ENCODE measurements at regions not wholly inside any gene's neighbourhood (a gene's known extent, or its start where the extent isn't known, plus 50 kb on each side); places are given as distances from the start of the nearest gene placed in this dataset.

DNA sequence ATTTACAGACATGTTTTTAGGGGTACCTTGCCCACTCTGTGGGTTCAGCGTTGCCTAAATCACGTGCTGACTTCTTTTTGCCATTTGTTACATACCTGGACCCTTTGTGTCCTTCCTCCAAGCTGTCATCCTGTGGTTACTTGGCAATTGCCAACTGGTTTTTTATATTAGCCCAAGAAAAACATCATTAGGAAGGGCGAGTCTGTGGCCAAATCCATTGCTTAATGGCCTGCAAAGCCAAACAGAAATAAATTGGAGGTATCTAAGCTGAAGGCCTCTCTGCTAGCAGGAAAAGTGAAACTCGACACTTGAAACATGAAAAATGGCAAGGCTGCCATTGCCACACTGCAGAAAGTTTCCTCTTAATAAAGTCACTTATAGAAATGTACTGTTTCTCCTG, 190.4 kb downstream of the NUAK1 start:
- Mint-ChIP-seq H3K4me1 (no peaks in the 10 kb centered on the region), H3K27me3 (peaks cover 2% of the 10 kb centered on the region), H3K36me3 (ENCODE audit: low read depth) (no peaks in the 10 kb centered on the region), H3K4me3 (no peak overlapping the region), H3K9me3 (no peaks in the 10 kb centered on the region), H3K27ac (no peak overlapping the region)
- POLR2A ChIA-PET, result no interaction called here
- CTCF ChIA-PET, result no interaction called here
- DNase-seq, result no peak

DNA sequence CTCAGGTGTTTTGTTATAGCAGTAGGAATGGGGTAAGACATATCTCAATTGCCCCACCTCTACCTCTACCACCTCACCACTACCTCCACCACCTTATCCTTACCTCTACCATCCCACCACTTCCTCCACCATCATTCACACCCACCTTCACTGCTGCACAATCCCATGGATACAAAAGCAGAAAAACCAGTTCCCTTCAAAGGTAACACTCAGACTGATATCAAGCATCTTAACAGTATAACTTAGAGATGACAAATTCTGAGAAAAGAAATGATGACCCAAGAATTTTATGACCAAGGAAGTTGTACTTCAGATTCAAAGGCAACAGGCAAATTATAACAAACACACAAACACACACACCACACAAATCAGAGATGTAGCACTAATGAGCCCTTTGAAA, 189.4 kb downstream of the NUAK1 start:
- Mint-ChIP-seq H3K4me1 (no peaks in the 10 kb centered on the region), H3K36me3 (ENCODE audit: low read depth) (no peaks in the 10 kb centered on the region), H3K4me3 (no peak overlapping the region), H3K9me3 (no peaks in the 10 kb centered on the region), H3K27ac (no peak overlapping the region), H3K27me3 (peaks cover 2% of the 10 kb centered on the region)
- ChIA-PET CTCF (no interaction called here), POLR2A (no interaction called here)
- DNase-seq, result no peak

GRCh38 chr12:105951732-105952131, 187.0 kb downstream of the NUAK1 start:
- Mint-ChIP-seq H3K27me3 (no peaks in the 10 kb centered on the region), H3K36me3 (ENCODE audit: low read depth) (no peaks in the 10 kb centered on the region), H3K4me1 (no peaks in the 10 kb centered on the region), H3K9me3 (no peaks in the 10 kb centered on the region), H3K4me3 (no peak overlapping the region), H3K27ac (no peak overlapping the region)
- CTCF ChIA-PET, result no interaction called here
- POLR2A ChIA-PET, result no interaction called here
- no peak for DNase-seq

DNA sequence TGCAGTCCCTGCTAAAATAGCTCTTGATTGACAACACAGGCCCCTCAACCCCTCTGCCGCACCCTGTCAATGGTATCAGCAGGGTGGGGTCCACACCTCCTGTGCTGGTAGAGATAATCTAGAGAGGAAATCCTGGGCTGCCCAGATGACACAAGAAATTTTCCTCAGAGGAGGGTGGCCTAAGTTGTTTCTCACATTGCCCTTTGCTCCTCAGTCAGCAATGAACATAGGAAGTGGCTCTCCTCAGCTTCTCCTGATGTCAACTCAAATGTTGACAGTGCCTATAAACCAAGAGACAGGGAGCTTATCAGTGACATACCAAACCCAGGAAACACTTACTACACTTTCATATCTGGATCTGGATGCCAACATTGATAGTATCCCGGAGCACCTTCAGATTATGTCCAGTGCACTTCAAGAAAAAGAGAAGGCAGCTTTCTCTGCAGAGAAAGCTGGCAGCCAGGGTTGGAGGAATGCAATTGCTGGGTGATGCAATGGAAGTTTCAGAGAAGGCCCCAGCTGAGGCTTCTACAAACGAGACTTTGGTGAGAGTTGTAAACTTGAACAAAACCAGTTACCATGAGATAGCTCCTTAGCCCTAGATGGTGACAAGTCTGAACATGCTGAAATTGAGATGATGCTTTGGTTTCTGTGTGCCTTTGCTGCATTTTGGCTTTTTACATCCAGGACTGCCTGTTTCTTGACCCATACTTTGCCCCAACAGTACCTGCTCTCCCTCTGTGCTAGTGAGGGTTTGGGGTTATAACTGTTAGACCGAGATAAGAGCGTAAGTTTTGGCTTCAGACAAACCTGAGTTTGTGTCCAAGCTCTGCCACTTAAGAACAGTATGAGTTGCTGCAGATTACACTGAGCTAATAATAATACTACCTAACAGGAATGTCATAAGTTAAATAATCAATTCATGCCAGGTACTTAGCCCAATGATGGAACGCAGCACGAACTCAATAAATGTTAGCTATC, 183.5 kb downstream of the NUAK1 start:
- H3K9me3 Mint-ChIP-seq, result no peaks in the 10 kb centered on the region

GRCh38 chr12:105955976-105956375, 182.8 kb downstream of the NUAK1 start:
- Mint-ChIP-seq H3K4me1 (no peaks in the 10 kb centered on the region), H3K36me3 (ENCODE audit: low read depth) (no peaks in the 10 kb centered on the region), H3K9me3 (no peaks in the 10 kb centered on the region), H3K27me3 (no peaks in the 10 kb centered on the region), H3K4me3 (no peak overlapping the region), H3K27ac (no peak overlapping the region)
- CTCF ChIA-PET, result interaction anchor here (1.2 kb wide), 1 partner anchor 9 kb away, joined by 3 read pairs; no protein-coding TSS in a partner anchor
- DNase-seq, result no peak
- POLR2A ChIA-PET, result no interaction called here

More for the DNA sequence above, 183.5 kb downstream of the NUAK1 start:
- POLR2A ChIA-PET, result no interaction called here
- no peak for DNase-seq
- Mint-ChIP-seq H3K4me3 (no peak overlapping the region), H3K27ac (no peak overlapping the region), H3K4me1 (no peaks in the 10 kb centered on the region), H3K36me3 (ENCODE audit: low read depth) (no peaks in the 10 kb centered on the region), H3K27me3 (no peaks in the 10 kb centered on the region)
- CTCF ChIA-PET, result interaction anchor here (1.2 kb wide), 1 partner anchor 10 kb away, joined by 3 read pairs; no protein-coding TSS in a partner anchor

GRCh38 chr12:105956662-105957457, 181.9 kb downstream of the NUAK1 start:
- CTCF ChIA-PET, result interaction anchor here (1.1 kb wide), 1 partner anchor 17 kb away, joined by 3 read pairs; no protein-coding TSS in a partner anchor
- Mint-ChIP-seq H3K4me1 (no peaks in the 10 kb centered on the region), H3K27ac (no peak overlapping the region), H3K36me3 (ENCODE audit: low read depth) (no peaks in the 10 kb centered on the region), H3K4me3 (no peak overlapping the region), H3K9me3 (no peaks in the 10 kb centered on the region), H3K27me3 (no peaks in the 10 kb centered on the region)
- POLR2A ChIA-PET, result no interaction called here
- no peak for DNase-seq

DNA sequence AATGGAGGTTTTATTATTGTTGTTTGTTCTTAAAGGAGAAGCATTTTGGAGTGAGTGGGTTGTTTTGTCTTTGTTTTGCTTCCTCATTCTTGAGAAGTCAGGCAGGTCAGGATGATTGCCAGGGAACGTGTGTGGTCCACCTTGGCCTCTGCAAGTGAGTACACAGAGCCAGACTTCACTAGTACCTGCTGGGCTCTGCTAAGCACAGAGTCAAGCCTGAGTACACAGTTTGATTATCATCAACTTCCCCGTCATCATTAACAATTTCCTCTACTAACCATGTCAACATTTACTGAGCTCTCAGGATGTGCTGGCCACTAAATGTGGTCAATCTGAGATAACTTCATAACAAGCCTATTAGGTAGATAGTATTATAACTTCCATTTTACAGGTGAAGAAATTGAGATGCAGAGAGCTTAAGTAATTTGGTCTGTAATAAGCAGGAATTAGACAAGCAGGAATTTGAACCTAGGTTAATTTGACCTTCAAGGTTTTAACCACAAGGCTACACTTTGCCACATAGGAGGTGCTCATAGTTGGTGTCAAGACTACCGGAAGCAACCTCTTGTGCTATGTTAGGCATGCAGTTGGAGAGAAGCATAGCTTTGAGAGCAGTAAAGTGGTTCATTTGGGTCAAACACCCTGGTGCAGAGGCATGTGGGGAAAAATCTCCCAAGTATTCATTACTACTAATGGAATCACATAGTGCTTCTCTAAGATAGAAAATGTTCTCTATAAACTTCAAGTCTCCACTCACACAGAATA, 178.3 kb downstream of the NUAK1 start:
- H3K4me3 Mint-ChIP-seq, result no peak overlapping the region
- H3K27ac Mint-ChIP-seq, result no peak overlapping the region
- ChIA-PET POLR2A (no interaction called here), CTCF (no interaction called here)
- no peak for DNase-seq
- no peaks in the 10 kb centered on the region for H3K36me3 Mint-ChIP-seq (ENCODE audit: low read depth)
- H3K27me3 Mint-ChIP-seq, result no peaks in the 10 kb centered on the region
- no peaks in the 10 kb centered on the region for H3K4me1 Mint-ChIP-seq
- H3K9me3 Mint-ChIP-seq, result no peaks in the 10 kb centered on the region

DNA sequence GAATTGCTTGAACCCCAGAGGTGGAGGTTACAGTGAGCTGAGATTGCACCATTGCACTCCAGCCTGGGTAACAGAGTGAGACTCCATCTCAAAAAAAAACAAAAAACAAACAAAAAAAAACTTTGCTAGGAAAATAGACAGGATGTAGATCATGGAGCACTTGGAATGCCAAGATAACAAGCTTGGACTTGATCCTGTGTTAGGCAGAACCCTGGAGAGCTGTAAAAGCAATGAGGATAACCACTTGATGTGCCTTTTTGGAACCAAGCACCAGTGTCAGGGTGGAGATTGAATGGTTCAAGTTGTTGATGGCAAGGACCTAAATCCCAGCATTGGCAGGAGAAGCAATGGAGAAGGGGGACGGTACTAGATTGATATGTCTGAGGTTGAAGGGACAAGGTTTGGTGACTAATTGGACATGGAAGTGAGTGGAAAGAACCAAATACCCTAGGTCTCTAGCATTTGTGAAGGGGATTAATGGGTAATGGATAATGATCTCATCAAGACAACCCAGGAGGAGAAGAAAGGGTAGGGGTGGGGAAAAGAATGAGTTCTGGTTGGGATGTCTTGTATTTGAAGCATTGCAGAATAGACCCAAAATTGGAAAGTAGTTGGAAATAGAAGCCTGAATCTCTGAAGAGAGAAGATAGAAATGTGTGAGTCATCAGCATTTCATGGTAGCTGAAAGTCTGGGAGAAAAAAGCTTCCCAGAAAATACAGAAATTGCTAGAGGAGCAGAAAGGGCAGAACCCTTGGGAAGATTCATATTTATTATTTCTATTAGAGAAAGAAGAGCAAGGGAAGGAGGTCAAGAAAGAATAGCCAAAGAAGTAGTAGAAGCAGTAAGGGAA, 176.7 kb downstream of the NUAK1 start:
- ChIA-PET CTCF (no interaction called here), POLR2A (no interaction called here)
- no peaks in the 10 kb centered on the region for H3K9me3 Mint-ChIP-seq
- H3K4me1 Mint-ChIP-seq, result no peaks in the 10 kb centered on the region
- no peaks in the 10 kb centered on the region for H3K27me3 Mint-ChIP-seq
- H3K36me3 Mint-ChIP-seq (ENCODE audit: low read depth), result no peaks in the 10 kb centered on the region
- no peak overlapping the region for H3K4me3 Mint-ChIP-seq
- H3K27ac Mint-ChIP-seq, result no peak overlapping the region
- DNase-seq, result no peak

- no peaks in the 10 kb centered on the region for H3K9me3 Mint-ChIP-seq
- POLR2A ChIA-PET, result no interaction called here
- CTCF ChIA-PET, result interaction anchor here (0.8 kb wide), 1 partner anchor 209 kb away, joined by 3 read pairs; no protein-coding TSS in a partner anchor
- no peak overlapping the region for H3K4me3 Mint-ChIP-seq
- H3K4me1 Mint-ChIP-seq, result no peaks in the 10 kb centered on the region
- no peak overlapping the region for H3K27ac Mint-ChIP-seq
- peaks cover 2% of the 10 kb centered on the region for H3K27me3 Mint-ChIP-seq
- H3K36me3 Mint-ChIP-seq (ENCODE audit: low read depth), result no peaks in the 10 kb centered on the region
- no peak for DNase-seq
These were observed 171.5 kb downstream of the NUAK1 start for GRCh38 chr12:105967038-105967776.

GRCh38 chr12:105968025-105968424, 170.7 kb downstream of the NUAK1 start:
- H3K27ac Mint-ChIP-seq, result no peak overlapping the region
- CTCF ChIA-PET, result interaction anchor here (0.6 to 0.8 kb wide), 2 partner anchors 171 to 209 kb away, joined by 3 to 4 read pairs; no protein-coding TSS in a partner anchor
- no peaks in the 10 kb centered on the region for H3K36me3 Mint-ChIP-seq (ENCODE audit: low read depth)
- no peaks in the 10 kb centered on the region for H3K9me3 Mint-ChIP-seq
- peaks cover 2% of the 10 kb centered on the region for H3K27me3 Mint-ChIP-seq
- H3K4me3 Mint-ChIP-seq, result no peak overlapping the region
- DNase-seq, result no peak
- H3K4me1 Mint-ChIP-seq, result no peaks in the 10 kb centered on the region
- POLR2A ChIA-PET, result no interaction called here

GRCh38 chr12:105970885-105971284, 167.9 kb downstream of the NUAK1 start:
- Mint-ChIP-seq H3K4me3 (no peak overlapping the region), H3K27ac (no peak overlapping the region), H3K4me1 (no peaks in the 10 kb centered on the region), H3K27me3 (peaks cover 2% of the 10 kb centered on the region), H3K36me3 (ENCODE audit: low read depth) (no peaks in the 10 kb centered on the region), H3K9me3 (no peaks in the 10 kb centered on the region)
- no peak for DNase-seq
- POLR2A ChIA-PET, result no interaction called here
- CTCF ChIA-PET, result no interaction called here
